WTC11 (cell line): ENCODE measurements at regions not wholly inside any gene's neighbourhood (a gene's known extent, or its start where the extent isn't known, plus 50 kb on each side); places are given as distances from the start of the nearest gene placed in this dataset.

ENCODE experiments used
- ATAC-seq: fragments of 200-7000 bp; cut with Tn5 transposase; 2 replicates; pipeline ENCODE4 v1.10.0; 2021; ENCODE audit warnings: mild to moderate bottlenecking, moderate library complexity
- CTCF ChIA-PET: fragments of 300-600 bp; sonication (Branson Sonifier 250); formaldehyde crosslinking; loops from one replicate; lab custom pipeline; 2021; ENCODE audit warnings: antibody characterized with exemption; lab: Charles Lee
- POLR2A ChIA-PET: fragments of 350-600 bp; sonication (Branson Sonifier 250); formaldehyde crosslinking; loops from one replicate; lab custom pipeline; 2021; ENCODE audit warnings: antibody characterized with exemption; lab: Charles Lee
- DNase-seq: peaks from one replicate; pipeline ENCODE4 v3.0.0; 2021; ENCODE audit warnings: low spot score
- H3K27ac Mint-ChIP-seq: 2 replicates; pipeline ENCODE4 v1.8.0; 2021; ENCODE audit warnings: mixed read lengths
- H3K27me3 Mint-ChIP-seq: 2 replicates; pipeline ENCODE4 v1.8.0; 2021; ENCODE audit warnings: low read depth, mild to moderate bottlenecking, moderate library complexity, mixed read lengths
- H3K36me3 Mint-ChIP-seq: 2 replicates; pipeline ENCODE4 v1.8.0; 2021; ENCODE audit warnings: mixed read lengths
- H3K4me1 Mint-ChIP-seq: 2 replicates; pipeline ENCODE4 v1.8.0; 2022; ENCODE audit warnings: mixed read lengths
- H3K4me3 Mint-ChIP-seq: 2 replicates; pipeline ENCODE4 v1.8.0; 2021; ENCODE audit warnings: mild to moderate bottlenecking, moderate library complexity, mixed read lengths
- H3K9me3 Mint-ChIP-seq: 2 replicates; pipeline ENCODE4 v1.8.0; 2021; ENCODE audit warnings: mixed read lengths
- FOXJ3 ChIP-seq: sonication (generic); formaldehyde crosslinking; IDR thresholded peaks from 2 replicates; pipeline ENCODE4 v1.9.0; 2021; ENCODE audit warnings: missing genetic modification reagents, mild to moderate bottlenecking, borderline replicate concordance
- FOXK1 ChIP-seq: sonication (generic); formaldehyde crosslinking; IDR thresholded peaks from 2 replicates; pipeline ENCODE4 v1.8.0; 2022; ENCODE audit warnings: mild to moderate bottlenecking, moderate library complexity, missing genetic modification reagents
- JAZF1 ChIP-seq: fragments of 250-450 bp; sonication (Bioruptor Pico); IDR thresholded peaks from 2 replicates; pipeline ENCODE4 v1.9.0; 2021; ENCODE audit warnings: moderate library complexity, mild to moderate bottlenecking, inconsistent platforms
- MXD4 ChIP-seq: fragments of 250-450 bp; sonication (Bioruptor Pico); IDR thresholded peaks from 2 replicates; pipeline ENCODE4 v1.8.0; 2021; ENCODE audit warnings: mild to moderate bottlenecking, moderate library complexity, borderline replicate concordance
- NFE2L1 ChIP-seq: sonication (generic); formaldehyde crosslinking; IDR thresholded peaks from 2 replicates; pipeline ENCODE4 v1.8.1; 2023; ENCODE audit warnings: missing genetic modification reagents
- NR1H2 ChIP-seq: sonication (generic); formaldehyde crosslinking; IDR thresholded peaks from 2 replicates; pipeline ENCODE4 v1.9.0; 2021; ENCODE audit warnings: mild to moderate bottlenecking, moderate library complexity, missing genetic modification reagents
- TCF7 ChIP-seq: sonication (generic); formaldehyde crosslinking; IDR thresholded peaks from 2 replicates; pipeline ENCODE4 v1.8.0; 2022; ENCODE audit warnings: mild to moderate bottlenecking, low read depth, missing genetic modification reagents, moderate library complexity
- TP53 ChIP-seq: sonication (generic); formaldehyde crosslinking; IDR thresholded peaks from 2 replicates; pipeline ENCODE4 v1.8.1; 2023; ENCODE audit warnings: mild to moderate bottlenecking, missing genetic modification reagents
- ZBTB21 ChIP-seq: sonication (generic); formaldehyde crosslinking; IDR thresholded peaks from 2 replicates; pipeline ENCODE4 v1.8.1; 2023; ENCODE audit warnings: mild to moderate bottlenecking, missing genetic modification reagents, borderline replicate concordance
- ZNF396 ChIP-seq: fragments of 250-450 bp; sonication (Bioruptor Pico); IDR thresholded peaks from 2 replicates; pipeline ENCODE4 v1.8.0; 2021; ENCODE audit warnings: mild to moderate bottlenecking, moderate library complexity, borderline replicate concordance
- TF ChIP-seq, protein P1 (sequence below): sonication (generic); formaldehyde crosslinking; IDR thresholded peaks from 2 replicates; pipeline ENCODE4 v1.8.0; 2023; ENCODE audit warnings: missing genetic modification reagents, mild to moderate bottlenecking, borderline replicate concordance
- TF ChIP-seq, protein P2 (sequence below): sonication (generic); formaldehyde crosslinking; IDR thresholded peaks from 2 replicates; pipeline ENCODE4 v1.8.1; 2023; ENCODE audit warnings: mild to moderate bottlenecking, moderate library complexity, missing genetic modification reagents
- TF ChIP-seq, protein P3 (sequence below): fragments of 250-450 bp; sonication (Bioruptor Pico); conservative IDR thresholded peaks from 2 replicates; pipeline ENCODE4 v1.9.0; 2021; ENCODE audit warnings: mild to moderate bottlenecking
- TF ChIP-seq, protein P4 (sequence below): fragments of 250-450 bp; sonication (Bioruptor Pico); IDR thresholded peaks from 2 replicates; pipeline ENCODE4 v1.9.0; 2021; ENCODE audit warnings: moderate library complexity, mild to moderate bottlenecking, inconsistent platforms, borderline replicate concordance
- TF ChIP-seq, protein P5 (sequence below): sonication (generic); formaldehyde crosslinking; IDR thresholded peaks from 2 replicates; pipeline ENCODE4 v1.8.1; 2023; ENCODE audit warnings: mild to moderate bottlenecking, missing genetic modification reagents, moderate library complexity
- TF ChIP-seq, protein P6 (sequence below): sonication (generic); formaldehyde crosslinking; IDR thresholded peaks from 2 replicates; pipeline ENCODE4 v1.8.0; 2022; ENCODE audit warnings: mild to moderate bottlenecking, missing genetic modification reagents
- TF ChIP-seq, protein P7 (sequence below): sonication (generic); formaldehyde crosslinking; IDR thresholded peaks from 2 replicates; pipeline ENCODE4 v1.8.0; 2022; ENCODE audit warnings: mild to moderate bottlenecking, missing genetic modification reagents

DNA sequence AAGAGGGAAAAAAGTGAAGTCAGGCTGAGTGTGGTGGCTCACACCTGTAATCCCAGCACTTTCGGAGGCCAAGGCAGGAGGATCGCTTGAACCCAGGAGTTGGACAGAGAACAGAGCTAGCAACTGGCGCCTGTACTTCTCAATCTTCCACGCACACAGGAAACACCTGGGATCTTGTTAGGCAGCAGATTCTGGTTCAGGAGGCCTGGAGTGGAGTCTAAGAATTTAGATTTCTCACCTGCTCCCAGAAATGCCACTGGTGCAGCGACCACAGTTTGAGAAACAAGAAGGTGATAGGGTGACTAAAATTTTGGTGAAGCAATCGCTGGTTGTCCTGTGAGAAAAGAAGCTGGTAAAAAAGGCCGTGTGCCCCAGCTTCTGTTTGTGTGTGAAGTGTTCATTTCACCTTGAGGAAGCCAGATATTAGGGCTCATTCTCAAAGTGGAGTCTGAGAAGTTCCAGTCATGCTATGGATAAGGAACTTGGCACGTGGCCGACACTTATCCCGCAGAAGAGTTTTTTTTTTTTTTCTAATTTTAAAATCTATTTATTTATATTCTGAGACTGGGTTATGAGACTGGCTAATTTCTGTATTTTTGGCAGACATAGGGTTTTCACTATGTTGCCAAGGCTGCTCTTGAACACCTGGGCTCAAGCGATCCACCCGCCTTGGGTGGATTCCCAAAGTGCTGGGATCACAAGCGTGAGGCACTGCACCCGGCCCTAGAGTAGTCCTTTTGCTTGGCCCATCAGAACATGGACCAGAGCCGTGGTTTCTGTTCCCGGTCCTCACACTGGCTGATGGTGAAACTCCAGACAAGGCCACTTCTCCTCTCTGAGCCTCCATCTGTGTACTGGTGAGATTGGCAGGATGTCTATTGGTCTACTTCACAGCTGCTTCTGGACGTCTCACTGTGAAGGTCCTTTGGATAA lies 324.6 kb upstream of the PROK2 start:
- POLR2A ChIA-PET, result no interaction called here
- DNase-seq (no peak), ATAC-seq (no peak)
- H3K4me1 Mint-ChIP-seq, result peaks cover 2% of the 10 kb centered on the region; the same call in 1 of the 2 replicates
- no peak overlapping the region for H3K27ac Mint-ChIP-seq
- H3K9me3 Mint-ChIP-seq, result no peaks in the 10 kb centered on the region
- TF ChIP-seq JAZF1 (no peak), MXD4 (CRISPR knock-in tag) (no peak), NFE2L1 (CRISPR knock-in tag) (no peak), NR1H2 (CRISPR knock-in tag) (no peak), TP53 (no peak)
- TF ChIP-seq, protein P1, sequence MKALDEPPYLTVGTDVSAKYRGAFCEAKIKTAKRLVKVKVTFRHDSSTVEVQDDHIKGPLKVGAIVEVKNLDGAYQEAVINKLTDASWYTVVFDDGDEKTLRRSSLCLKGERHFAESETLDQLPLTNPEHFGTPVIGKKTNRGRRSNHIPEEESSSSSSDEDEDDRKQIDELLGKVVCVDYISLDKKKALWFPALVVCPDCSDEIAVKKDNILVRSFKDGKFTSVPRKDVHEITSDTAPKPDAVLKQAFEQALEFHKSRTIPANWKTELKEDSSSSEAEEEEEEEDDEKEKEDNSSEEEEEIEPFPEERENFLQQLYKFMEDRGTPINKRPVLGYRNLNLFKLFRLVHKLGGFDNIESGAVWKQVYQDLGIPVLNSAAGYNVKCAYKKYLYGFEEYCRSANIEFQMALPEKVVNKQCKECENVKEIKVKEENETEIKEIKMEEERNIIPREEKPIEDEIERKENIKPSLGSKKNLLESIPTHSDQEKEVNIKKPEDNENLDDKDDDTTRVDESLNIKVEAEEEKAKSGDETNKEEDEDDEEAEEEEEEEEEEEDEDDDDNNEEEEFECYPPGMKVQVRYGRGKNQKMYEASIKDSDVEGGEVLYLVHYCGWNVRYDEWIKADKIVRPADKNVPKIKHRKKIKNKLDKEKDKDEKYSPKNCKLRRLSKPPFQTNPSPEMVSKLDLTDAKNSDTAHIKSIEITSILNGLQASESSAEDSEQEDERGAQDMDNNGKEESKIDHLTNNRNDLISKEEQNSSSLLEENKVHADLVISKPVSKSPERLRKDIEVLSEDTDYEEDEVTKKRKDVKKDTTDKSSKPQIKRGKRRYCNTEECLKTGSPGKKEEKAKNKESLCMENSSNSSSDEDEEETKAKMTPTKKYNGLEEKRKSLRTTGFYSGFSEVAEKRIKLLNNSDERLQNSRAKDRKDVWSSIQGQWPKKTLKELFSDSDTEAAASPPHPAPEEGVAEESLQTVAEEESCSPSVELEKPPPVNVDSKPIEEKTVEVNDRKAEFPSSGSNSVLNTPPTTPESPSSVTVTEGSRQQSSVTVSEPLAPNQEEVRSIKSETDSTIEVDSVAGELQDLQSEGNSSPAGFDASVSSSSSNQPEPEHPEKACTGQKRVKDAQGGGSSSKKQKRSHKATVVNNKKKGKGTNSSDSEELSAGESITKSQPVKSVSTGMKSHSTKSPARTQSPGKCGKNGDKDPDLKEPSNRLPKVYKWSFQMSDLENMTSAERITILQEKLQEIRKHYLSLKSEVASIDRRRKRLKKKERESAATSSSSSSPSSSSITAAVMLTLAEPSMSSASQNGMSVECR (CRISPR knock-in tag), result no peak
- TF ChIP-seq, protein P2, sequence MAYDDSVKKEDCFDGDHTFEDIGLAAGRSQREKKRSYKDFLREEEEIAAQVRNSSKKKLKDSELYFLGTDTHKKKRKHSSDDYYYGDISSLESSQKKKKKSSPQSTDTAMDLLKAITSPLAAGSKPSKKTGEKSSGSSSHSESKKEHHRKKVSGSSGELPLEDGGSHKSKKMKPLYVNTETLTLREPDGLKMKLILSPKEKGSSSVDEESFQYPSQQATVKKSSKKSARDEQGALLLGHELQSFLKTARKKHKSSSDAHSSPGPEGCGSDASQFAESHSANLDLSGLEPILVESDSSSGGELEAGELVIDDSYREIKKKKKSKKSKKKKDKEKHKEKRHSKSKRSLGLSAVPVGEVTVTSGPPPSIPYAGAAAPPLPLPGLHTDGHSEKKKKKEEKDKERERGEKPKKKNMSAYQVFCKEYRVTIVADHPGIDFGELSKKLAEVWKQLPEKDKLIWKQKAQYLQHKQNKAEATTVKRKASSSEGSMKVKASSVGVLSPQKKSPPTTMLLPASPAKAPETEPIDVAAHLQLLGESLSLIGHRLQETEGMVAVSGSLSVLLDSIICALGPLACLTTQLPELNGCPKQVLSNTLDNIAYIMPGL (CRISPR knock-in tag), result no peak
- TF ChIP-seq, protein P3, sequence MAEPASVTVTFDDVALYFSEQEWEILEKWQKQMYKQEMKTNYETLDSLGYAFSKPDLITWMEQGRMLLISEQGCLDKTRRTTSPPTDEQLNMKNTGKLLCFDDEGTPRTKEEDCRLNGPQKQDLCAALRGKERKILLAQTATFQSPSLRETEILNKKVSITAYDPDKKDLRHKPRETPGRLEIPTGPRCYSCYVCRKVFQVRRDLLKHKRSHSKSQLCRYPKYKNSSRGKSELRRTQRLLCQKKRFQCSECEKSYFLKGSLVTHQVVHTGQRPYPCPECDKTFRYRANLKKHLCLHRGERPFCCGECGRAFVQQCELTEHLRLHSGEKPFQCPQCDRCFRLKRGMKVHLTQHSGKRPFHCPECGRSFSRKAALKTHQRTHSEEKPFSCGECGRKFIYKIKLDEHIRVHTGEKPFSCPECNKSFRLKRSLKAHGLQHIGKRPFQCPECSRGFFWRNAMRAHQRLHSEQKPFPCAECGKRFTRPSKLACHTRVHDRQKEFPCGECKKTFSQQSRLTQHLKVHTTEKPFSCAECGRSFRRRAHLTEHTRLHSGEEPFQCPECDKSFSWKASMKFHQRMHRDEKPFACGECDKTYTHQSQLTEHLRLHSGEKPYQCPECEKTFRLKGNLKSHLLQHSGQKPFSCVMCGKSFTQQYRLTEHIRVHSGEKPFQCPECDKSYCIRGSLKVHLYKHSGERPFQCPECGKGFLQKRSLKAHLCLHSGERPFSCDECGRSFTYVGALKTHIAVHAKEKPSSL, result no peak
- TF ChIP-seq, all 79 proteins: peak for 0
- H3K36me3 Mint-ChIP-seq, result no peaks in the 10 kb centered on the region
- H3K4me3 Mint-ChIP-seq, result no peak overlapping the region
- H3K27me3 Mint-ChIP-seq, result no peaks in the 10 kb centered on the region
- CTCF ChIA-PET, result no interaction called here

DNA sequence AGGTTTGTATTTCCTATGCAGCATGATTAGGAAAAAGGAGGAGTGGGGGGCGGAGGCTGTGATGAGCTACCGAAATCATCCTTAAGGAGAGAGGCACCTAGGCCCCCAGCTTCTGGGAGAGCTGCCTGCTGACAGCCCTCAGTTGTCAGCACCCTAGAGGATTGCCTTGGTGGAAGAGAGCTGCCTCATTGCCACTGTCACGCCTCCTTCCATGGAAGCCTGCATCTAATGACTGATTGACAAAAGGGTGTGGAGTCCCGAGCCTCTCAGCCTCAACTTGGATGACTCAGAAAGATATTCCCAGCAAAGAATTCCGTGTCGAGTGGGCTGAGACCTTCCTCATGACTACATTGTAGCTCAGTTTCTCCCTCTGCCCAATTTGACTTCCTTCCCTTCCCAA lies 320.4 kb upstream of the PROK2 start:
- no peaks in the 10 kb centered on the region for H3K36me3 Mint-ChIP-seq
- TF ChIP-seq ZNF396 (CRISPR knock-in tag) (no peak), FOXJ3 (CRISPR knock-in tag) (no peak), FOXK1 (CRISPR knock-in tag) (no peak), TCF7 (CRISPR knock-in tag) (no peak), NR1H2 (CRISPR knock-in tag) (no peak), ZBTB21 (CRISPR knock-in tag) (no peak)
- TF ChIP-seq, protein P4, sequence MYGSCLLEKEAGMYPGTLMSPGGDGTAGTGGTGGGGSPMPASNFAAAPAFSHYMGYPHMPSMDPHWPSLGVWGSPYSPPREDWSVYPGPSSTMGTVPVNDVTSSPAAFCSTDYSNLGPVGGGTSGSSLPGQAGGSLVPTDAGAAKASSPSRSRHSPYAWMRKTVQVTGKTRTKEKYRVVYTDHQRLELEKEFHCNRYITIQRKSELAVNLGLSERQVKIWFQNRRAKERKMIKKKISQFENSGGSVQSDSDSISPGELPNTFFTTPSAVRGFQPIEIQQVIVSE, result no peak
- TF ChIP-seq, protein P3, result no peak
- TF ChIP-seq, protein P5, sequence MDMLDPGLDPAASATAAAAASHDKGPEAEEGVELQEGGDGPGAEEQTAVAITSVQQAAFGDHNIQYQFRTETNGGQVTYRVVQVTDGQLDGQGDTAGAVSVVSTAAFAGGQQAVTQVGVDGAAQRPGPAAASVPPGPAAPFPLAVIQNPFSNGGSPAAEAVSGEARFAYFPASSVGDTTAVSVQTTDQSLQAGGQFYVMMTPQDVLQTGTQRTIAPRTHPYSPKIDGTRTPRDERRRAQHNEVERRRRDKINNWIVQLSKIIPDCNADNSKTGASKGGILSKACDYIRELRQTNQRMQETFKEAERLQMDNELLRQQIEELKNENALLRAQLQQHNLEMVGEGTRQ (CRISPR knock-in tag), result no peak
- TF ChIP-seq, protein P6, sequence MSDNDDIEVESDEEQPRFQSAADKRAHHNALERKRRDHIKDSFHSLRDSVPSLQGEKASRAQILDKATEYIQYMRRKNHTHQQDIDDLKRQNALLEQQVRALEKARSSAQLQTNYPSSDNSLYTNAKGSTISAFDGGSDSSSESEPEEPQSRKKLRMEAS (CRISPR knock-in tag), result no peak
- TF ChIP-seq, protein P7, sequence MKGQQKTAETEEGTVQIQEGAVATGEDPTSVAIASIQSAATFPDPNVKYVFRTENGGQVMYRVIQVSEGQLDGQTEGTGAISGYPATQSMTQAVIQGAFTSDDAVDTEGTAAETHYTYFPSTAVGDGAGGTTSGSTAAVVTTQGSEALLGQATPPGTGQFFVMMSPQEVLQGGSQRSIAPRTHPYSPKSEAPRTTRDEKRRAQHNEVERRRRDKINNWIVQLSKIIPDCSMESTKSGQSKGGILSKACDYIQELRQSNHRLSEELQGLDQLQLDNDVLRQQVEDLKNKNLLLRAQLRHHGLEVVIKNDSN (CRISPR knock-in tag), result no peak

More for the DNA sequence above, 320.4 kb upstream of the PROK2 start:
- Mint-ChIP-seq H3K4me3 (no peak overlapping the region), H3K27me3 (peaks cover 12% of the 10 kb centered on the region), H3K4me1 (peaks cover 8% of the 10 kb centered on the region), H3K9me3 (no peaks in the 10 kb centered on the region), H3K27ac (no peak overlapping the region)
- DNase-seq (no peak), ATAC-seq (no peak)
- ChIA-PET CTCF (interaction anchor here (0.6 to 1.4 kb wide), 2 partner anchors 12 to 218 kb away, joined by 3 to 4 read pairs; no protein-coding TSS in a partner anchor), POLR2A (no interaction called here)
